ENCODE measurements at regions not wholly inside any gene's neighbourhood (a gene's known extent, or its start where the extent isn't known, plus 50 kb on each side); places are given as distances from the start of the nearest gene placed in this dataset.

DNA sequence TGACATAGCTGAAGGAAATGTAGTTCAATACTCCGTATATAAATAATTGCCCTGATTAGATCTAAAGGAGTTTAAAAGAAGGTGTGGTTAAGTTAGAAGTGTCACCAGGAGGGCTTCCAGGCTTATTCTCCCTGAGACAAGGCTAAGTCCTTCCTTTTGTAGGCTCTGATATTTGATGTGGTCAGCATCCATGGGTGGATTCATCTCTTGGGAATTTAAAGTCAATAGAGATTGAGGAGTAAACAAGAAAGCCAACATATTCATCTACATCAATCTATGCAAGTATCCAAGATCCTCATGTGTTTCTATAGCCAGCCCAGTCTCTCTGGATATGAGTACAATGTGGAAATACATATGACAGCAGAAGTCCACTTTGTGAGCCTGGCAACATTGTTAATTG, 76.8 kb downstream of the KCTD12 start:
- intact Hi-C loops (cut with DNase I) = no loop called here
- H3K9me3 ChIP-seq = no peaks in the 10 kb centered on the region
- H3K27me3 ChIP-seq = no peaks in the 10 kb centered on the region
- no peaks in the 10 kb centered on the region for H3K4me1 ChIP-seq (ENCODE audit: insufficient read depth)
- TF ChIP-seq EP300 (IDR thresholded peaks at IDR 0.05) (no peak), POLR2A (IDR thresholded peaks at IDR 0.05) (no peak)
- TF ChIP-seq, protein P1, sequence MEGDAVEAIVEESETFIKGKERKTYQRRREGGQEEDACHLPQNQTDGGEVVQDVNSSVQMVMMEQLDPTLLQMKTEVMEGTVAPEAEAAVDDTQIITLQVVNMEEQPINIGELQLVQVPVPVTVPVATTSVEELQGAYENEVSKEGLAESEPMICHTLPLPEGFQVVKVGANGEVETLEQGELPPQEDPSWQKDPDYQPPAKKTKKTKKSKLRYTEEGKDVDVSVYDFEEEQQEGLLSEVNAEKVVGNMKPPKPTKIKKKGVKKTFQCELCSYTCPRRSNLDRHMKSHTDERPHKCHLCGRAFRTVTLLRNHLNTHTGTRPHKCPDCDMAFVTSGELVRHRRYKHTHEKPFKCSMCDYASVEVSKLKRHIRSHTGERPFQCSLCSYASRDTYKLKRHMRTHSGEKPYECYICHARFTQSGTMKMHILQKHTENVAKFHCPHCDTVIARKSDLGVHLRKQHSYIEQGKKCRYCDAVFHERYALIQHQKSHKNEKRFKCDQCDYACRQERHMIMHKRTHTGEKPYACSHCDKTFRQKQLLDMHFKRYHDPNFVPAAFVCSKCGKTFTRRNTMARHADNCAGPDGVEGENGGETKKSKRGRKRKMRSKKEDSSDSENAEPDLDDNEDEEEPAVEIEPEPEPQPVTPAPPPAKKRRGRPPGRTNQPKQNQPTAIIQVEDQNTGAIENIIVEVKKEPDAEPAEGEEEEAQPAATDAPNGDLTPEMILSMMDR (IDR thresholded peaks at IDR 0.05) = no peak
- no peak for DNase-seq
- H3K4me3 ChIP-seq = no peak overlapping the region
- no peak overlapping the region for H3K27ac ChIP-seq
- no peaks in the 10 kb centered on the region for H3K36me3 ChIP-seq
- WGBS, 3 donors = 53 to 72% (median 63%) methylated on average over 1 of the region's 1 CpG

DNA sequence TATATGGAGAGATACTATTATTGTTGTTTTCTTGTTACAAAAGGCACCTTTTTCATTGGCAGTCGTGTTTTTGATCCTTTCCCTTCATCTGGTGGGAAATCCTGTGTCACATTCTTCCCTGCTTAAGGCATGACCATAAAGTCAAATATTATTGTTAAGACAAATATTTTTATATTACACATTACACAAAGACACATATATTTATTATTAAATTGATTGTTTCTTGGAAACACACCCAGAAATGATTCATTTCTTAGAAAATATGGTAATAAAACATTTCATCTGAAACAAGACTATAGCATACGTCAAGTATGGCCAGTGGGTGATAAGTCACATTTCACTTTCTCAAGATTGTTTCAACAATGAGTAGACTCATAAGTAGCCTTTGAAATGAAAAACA, 77.3 kb downstream of the KCTD12 start:
- 50 to 64% (median 61%) methylated on average over 2 of the region's 2 CpGs for WGBS, 3 donors
- TF ChIP-seq, protein P1 (IDR thresholded peaks at IDR 0.05) = no peak
- TF ChIP-seq POLR2A (IDR thresholded peaks at IDR 0.05) = no peak
- no peak for TF ChIP-seq EP300 (IDR thresholded peaks at IDR 0.05)
- no peak overlapping the region for H3K27ac ChIP-seq

DNA sequence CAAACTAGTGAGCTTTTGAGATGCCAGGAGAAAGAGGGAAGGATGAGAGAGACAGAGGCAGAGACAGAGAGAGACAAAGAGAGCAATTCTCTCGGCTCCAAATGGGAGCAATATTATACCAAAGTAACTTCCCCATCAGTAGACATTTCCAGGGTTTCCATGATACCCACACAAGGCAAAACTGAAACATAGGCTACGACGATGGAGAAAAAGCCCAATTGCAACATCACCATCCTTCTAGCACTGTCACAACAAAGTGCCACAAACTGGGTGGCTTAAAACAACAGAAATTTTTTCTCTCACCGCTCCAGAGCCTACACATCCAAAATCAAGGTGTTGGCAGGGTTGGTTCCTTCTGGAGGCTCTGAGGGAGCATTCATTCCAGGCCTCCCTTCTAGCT, 81.4 kb downstream of the KCTD12 start:
- H3K27me3 ChIP-seq = no peaks in the 10 kb centered on the region
- whole genome bisulfite sequencing, 3 donors = 94 to 97% (median 95%) methylated on average over 4 of the region's 4 CpGs
- no peaks in the 10 kb centered on the region for H3K4me1 ChIP-seq (ENCODE audit: insufficient read depth)
- H3K9me3 ChIP-seq = no peaks in the 10 kb centered on the region
- no peak for DNase-seq
- no peaks in the 10 kb centered on the region for H3K36me3 ChIP-seq
- no peak overlapping the region for H3K4me3 ChIP-seq
- TF ChIP-seq POLR2A (IDR thresholded peaks at IDR 0.05) (no peak), EP300 (IDR thresholded peaks at IDR 0.05) (no peak)
- TF ChIP-seq, protein P1 (IDR thresholded peaks at IDR 0.05) = no peak
- H3K27ac ChIP-seq = no peak overlapping the region
- intact Hi-C loops (cut with DNase I) = no loop called here

More for the DNA sequence above, 77.3 kb downstream of the KCTD12 start:
- H3K4me1 ChIP-seq (ENCODE audit: insufficient read depth) = no peaks in the 10 kb centered on the region
- H3K4me3 ChIP-seq = no peak overlapping the region
- intact Hi-C loops (cut with DNase I) = no loop called here
- no peaks in the 10 kb centered on the region for H3K27me3 ChIP-seq
- H3K36me3 ChIP-seq = no peaks in the 10 kb centered on the region
- no peak for DNase-seq
- H3K9me3 ChIP-seq = no peaks in the 10 kb centered on the region

DNA sequence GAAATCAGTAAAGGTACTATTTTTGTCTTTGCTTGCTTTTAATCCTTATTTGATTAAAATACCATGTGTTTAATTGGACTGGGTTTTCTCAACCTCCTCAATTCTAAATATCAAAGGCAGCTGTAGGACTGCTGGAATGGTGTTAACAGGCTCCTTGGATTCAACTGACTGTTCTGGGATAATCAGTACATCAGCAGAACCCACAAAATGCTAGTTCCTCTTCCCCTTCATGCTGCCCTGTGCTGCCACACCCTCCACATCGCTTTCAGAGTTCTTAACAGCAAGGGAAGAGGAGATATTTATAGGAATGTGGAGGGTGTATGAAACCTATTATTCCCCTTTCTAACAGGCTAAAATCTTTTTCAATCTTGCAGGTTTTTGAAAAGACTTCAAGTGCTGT, 82.4 kb downstream of the KCTD12 start:
- Histone ChIP-seq H3K4me3 (no peak overlapping the region), H3K4me1 (ENCODE audit: insufficient read depth) (no peaks in the 10 kb centered on the region), H3K27ac (no peak overlapping the region), H3K36me3 (no peaks in the 10 kb centered on the region), H3K27me3 (no peaks in the 10 kb centered on the region), H3K9me3 (no peaks in the 10 kb centered on the region)
- DNase-seq = no peak
- no peak for TF ChIP-seq EP300 (IDR thresholded peaks at IDR 0.05)
- TF ChIP-seq POLR2A (IDR thresholded peaks at IDR 0.05) = no peak
- TF ChIP-seq, protein P1 (IDR thresholded peaks at IDR 0.05) = no peak
- 88 to 98% (median 90%) methylated on average over 1 of the region's 1 CpG for WGBS, 3 donors
- intact Hi-C loops (cut with DNase I) = no loop called here

DNA sequence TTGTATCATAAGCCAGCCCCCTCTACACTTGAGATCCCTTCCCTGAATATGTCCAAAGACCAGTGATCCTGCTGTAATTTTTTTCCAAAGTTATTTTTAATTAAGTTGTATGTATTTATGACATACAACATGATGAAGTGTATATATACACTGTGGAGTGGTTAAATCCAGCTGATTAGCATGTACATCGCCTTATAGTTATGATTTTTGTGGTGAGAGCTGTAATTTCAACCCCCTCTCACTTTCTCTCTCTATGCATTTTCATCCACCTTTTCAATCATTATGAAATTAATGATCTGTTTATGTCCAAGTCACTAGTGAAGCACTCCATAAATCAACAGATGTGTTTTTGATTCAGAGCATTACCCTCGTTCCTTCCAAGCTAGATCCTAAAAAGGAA, 85.3 kb downstream of the KCTD12 start:
- intact Hi-C loops (cut with DNase I) = no loop called here
- Histone ChIP-seq H3K27me3 (no peaks in the 10 kb centered on the region), H3K27ac (no peak overlapping the region), H3K4me1 (ENCODE audit: insufficient read depth) (no peaks in the 10 kb centered on the region), H3K4me3 (no peak overlapping the region), H3K9me3 (no peaks in the 10 kb centered on the region), H3K36me3 (no peaks in the 10 kb centered on the region)
- DNase-seq = no peak
- 86 to 94% (median 92%) methylated on average over 2 of the region's 2 CpGs for WGBS, 3 donors
- TF ChIP-seq, protein P1 (IDR thresholded peaks at IDR 0.05) = no peak
- TF ChIP-seq POLR2A (IDR thresholded peaks at IDR 0.05) (no peak), EP300 (IDR thresholded peaks at IDR 0.05) (no peak)

Data from ovary (tissue), 7 donors.